Stimulated activated CD8-positive, alpha-beta memory T cell treated with anti-CD3 and anti-CD28 coated beads, Interleukin-7, amount 100 ng/mL, for 24 hours (primary cell): ENCODE measurements at regions not wholly inside any gene's neighbourhood (a gene's known extent, or its start where the extent isn't known, plus 50 kb on each side); places are given as distances from the start of the nearest gene placed in this dataset.

Source experiments
- DNase-seq: peaks from one replicate; pipeline ENCODE4 v3.0.0-alpha.2; 2020; ENCODE audit warnings: low read depth

DNA sequence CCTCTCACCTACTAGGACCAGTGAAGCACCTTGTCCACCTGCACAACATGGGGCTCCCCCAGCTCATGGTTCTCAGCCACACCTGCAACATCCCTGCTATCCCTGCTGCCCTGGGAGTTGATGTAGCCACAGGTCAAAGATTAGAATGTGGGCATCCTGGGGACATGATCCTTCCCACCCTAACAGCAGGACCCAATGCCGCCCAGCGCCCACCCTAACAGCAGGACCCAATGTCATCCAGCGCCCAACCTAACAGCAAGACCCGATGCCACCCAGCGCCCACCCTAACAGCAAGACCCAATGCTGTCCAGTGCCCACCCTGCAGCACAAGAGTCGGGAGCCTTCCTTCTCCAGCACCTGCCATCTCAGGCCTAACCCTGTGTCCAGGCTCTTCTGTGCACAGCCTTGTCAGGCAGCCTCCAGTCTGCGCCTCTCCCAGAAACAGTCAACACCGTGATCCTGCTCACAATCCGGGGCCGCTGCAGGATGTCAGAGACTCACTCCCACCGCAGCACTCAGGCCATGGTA, 237.3 kb upstream of the SALL3 start:
- DNase-seq: no peak

GRCh38 chr18:78743078-78743477, 236.5 kb upstream of the SALL3 start:
- DNase-seq: no peak

- no peak for DNase-seq
Measured at GRCh38 chr18:78751664-78752063, 228.0 kb upstream of the SALL3 start.

GRCh38 chr18:78753240-78753639, 226.4 kb upstream of the SALL3 start:
- DNase-seq: no peak

DNA sequence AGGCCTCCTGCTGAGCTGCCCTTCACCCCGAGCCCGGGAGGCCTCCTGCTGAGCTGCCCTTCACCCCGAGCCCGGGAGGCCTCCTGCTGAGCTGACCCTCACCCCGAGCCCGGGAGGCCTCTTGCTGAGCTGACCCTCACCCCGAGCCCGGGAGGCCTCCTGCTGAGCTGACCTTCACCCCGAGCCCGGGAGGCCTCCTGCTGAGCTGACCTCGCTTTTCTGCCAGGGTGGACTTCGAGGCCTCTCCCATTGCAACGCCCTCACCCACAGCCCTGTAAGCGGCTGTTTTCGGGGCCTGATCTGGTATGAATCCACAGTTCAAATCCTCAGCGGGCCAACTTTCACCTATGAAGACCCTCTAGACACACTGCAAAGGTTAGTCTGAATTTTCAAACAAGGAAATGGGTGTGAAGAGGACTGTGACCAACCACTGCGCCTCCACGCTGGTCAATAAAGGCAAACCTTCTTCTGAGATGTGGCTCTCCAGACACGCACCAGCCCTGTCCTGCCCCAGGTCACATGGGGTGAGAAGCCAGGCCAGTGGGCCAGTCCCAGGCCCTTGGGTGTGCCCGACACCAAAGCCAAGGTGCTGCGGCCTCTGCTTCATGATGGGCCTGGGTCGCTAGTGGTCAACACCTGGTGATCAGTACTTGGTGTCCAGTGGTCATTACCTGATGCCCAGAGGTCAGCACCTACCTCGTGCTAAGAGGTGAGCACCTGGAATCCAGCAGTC, 225.1 kb upstream of the SALL3 start:
- no peak for DNase-seq

GRCh38 chr18:78757014-78757413, 222.6 kb upstream of the SALL3 start:
- no peak for DNase-seq

DNA sequence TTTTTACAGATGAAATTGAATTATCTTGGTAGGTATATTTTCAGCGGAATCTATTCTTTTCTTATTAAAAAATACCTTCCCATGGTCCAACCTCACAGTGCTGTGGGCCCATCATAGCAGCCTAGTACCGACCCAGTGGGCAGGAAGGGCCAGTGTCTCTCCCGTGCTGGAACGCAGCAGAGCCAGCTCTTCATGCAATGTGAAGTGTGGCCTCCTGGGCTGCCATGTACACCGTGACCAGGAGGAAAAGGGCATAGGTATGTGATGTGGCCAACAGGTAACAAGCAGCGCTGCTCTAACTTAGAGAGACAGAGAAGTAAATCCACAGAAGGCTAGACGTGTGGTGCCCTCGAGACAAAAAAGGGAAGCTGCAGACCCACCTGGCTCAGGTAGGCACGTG, 221.1 kb upstream of the SALL3 start:
- DNase-seq: no peak

GRCh38 chr18:78762753-78763152, 216.9 kb upstream of the SALL3 start:
- DNase-seq: no peak

- no peak for DNase-seq
Measured at GRCh38 chr18:78764544-78764943, 215.1 kb upstream of the SALL3 start.

- DNase-seq: no peak
Measured at GRCh38 chr18:78765142-78765541, 214.5 kb upstream of the SALL3 start.

GRCh38 chr18:78765637-78766281, 213.9 kb upstream of the SALL3 start:
- DNase-seq: no peak

- no peak for DNase-seq
Measured at GRCh38 chr18:78766651-78767533, 212.7 kb upstream of the SALL3 start.

DNA sequence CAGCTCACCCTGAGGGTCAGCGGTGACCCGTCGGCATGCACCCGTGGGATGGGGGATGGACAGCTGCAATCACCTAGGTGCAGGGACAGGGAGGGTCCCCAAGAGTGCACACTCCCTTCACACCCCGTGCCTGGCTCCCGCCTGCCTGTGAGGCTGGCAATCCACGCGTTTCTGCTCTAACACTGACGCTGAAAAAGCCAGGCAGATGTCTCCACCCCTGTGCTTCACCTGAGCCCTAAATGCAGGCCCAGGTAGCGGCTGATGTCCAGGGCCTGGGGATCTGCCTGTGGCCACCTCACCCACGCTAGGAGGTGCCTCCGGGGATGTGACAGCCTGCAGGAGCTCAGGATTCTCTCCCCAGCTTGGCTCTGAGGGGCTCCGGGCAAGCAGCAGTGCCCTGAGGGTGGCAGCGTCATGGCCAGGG, 212.0 kb upstream of the SALL3 start:
- no peak for DNase-seq

DNA sequence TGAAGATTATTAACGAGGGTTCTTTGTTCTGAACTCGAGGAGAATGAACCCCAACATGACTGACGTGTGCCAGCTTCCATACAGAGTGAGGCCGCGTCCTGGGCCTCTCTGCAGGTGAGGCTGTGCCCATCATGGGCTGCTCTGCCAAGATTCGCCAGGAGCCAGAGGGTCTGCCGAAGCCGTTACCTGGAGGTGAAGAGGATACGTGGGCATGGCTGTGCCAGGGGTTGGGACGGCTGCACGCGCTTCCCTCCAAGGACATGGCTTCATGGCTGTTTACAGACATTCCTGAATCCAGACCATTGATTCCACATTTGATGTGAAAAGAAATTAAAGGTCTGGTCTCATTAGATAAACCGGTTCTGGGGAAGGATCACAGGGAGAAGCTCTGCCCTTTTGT, 211.4 kb upstream of the SALL3 start:
- no peak for DNase-seq

DNA sequence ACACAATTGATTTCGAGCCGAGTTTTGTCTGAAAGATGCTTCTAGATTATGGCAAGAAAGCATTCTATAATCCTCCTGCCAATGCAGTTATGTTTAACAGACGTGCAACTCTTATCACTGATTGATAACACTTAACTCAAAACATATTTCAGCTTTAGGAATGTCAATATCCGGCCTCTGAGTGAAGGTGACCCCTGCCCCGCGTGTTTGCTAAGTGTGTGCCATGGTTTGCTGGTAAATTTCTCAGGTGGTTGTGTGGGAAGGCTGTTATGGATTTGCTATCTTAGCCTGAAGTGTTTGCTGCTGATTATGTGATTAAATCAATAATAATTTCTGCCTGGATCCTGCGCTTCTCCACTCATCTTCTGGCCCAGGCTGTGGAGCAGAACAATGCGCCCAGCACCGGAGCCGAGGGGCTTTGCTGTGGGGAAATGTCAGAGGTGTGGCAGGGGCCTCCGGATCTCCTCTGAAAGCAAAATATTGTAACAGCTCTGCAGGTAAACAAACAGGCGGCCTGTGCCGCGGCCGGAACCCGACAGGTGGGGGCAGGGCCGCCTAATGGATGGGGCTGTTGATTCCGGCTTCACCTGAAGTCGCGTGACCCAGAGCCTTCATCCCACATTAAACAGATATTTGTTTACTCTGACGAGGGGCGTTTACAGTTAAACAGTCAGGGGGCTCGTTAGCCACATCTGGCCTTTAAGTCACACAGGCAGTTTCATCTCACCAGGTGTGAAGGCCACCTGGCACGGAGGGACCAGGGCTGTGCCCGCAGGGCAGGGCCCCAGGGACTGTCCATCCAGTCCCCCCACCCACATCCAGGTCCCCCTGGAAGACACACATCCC, 210.7 kb upstream of the SALL3 start:
- DNase-seq: no peak

DNA sequence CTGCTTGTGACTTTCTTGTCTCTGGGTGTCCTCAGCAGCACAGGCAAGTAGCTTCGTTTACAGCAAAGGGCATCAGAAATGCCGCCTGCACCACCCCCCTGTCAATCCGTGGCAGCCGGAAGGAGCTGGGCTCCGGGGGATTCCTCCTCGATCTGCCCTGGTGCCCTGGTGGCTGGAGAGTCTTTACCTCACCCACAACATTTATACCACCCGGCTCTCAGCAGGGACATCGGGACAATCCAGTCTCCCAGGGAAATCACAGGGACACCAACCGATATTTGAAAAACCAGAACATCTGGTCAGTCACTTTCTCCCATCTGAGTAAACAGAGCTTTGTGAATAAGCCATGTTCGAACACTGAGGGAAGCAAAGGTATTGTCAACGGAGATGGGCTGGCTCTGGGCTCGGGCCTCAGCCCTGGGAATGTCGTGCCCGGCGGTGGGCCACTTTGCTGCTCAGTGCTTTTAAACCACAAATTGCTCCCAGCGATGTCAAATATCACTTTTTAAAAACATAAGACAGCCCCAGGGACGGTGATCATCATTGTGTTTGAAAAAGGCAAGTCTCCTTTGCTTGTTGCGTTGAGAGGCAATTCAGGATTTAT, 210.0 kb upstream of the SALL3 start:
- DNase-seq: no peak

GRCh38 chr18:78770139-78770822, 209.3 kb upstream of the SALL3 start:
- no peak for DNase-seq

- no peak for DNase-seq
Measured at GRCh38 chr18:78770823-78771139, 208.8 kb upstream of the SALL3 start.

DNA sequence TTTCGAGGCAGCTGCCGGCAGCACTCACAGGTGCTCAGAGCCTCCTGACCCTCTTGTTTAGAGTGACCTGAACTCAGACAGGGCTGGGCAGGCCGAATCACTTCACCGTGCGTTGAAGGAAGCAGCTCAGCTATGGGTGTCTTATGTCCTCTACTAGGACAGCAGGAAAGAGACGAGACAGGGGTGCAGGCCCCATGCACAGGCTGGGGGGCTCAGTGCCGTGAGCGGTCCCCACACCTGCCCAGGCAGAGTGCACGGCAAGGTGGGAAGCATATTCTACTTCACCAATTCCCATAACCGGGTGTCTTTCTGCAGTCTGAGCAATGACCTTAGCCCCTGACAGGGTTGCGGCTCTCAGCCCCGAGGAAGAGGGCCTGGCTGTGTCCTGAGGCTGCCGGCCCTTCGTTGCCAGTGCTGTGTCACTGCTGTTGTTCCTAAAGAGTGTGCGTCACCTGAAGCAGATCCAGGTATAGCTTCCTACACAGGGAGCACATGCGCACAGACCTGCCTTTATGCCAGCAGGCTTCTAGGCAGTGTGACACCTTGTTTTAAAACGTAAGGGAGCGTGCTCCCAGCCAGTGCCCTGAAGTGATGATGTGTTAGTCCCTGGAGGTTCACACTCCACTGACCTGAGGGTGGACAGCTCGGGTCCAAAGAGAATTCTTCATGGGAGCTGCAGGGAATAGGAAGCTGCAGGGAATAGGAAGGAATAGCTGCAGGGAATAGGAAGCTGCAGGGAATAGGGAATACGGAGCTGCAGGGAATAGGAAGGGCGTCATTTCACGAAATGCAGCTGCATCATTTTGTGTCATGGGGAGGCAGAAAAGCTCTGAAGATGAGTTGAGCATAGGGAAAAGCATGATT, 207.9 kb upstream of the SALL3 start:
- DNase-seq: no peak
